PC-9 (cell line): ENCODE measurements at regions not wholly inside any gene's neighbourhood (a gene's known extent, or its start where the extent isn't known, plus 50 kb on each side); places are given as distances from the start of the nearest gene placed in this dataset.

Experiments
- CTCF ChIP-seq: fragments of 200-600 bp; sonication (generic); conservative IDR thresholded peaks from 2 replicates; pipeline ENCODE4 v1.6.1; 2017; ENCODE audit warnings: mixed run types, antibody characterized with exemption, mild to moderate bottlenecking, moderate library complexity
- EZH2 ChIP-seq: fragments of 200-600 bp; sonication (generic); IDR thresholded peaks from 2 replicates; pipeline ENCODE4 v1.8.0; 2017; ENCODE audit warnings: antibody characterized with exemption, low read depth

GRCh38 chr4:31687717-31688342 lies 967.7 kb downstream of the PCDH7 start:
- no peak for TF ChIP-seq CTCF
- no peak for TF ChIP-seq EZH2
